ENCODE measurements at regions not wholly inside any gene's neighbourhood (a gene's known extent, or its start where the extent isn't known, plus 50 kb on each side); places are given as distances from the start of the nearest gene placed in this dataset.

DNA sequence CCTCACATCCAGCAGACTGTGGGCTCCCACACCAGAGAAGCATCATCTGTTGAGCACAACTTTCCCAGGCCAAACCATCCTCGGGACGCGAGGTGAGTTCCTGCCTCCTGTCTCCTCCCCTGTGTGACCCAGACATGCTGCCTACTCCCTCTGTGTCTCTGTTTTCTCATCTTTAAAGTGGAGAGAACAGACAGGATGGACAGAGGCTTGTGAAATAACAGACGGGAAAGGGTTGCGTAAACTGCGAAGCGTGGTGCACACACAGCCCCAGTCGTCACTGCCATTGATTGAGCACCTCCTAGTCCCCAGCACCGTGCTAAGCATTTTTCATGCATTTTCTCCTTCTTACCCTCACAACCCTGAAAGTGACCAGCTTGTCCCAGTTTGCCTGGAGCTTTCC is 52.1 kb upstream of the LMX1B start:
- Histone ChIP-seq H3K9me2 (replicated peaks; ENCODE audit: control insufficient read depth, low read length) (no peaks in the 10 kb centered on the region), H3K9me3 (ENCODE audit: control insufficient read depth, insufficient read depth, low read length) (no peaks in the 10 kb centered on the region), H3K4me1 (ENCODE audit: control insufficient read depth, low read length) (peaks cover 12% of the 10 kb centered on the region), H3K79me2 (ENCODE audit: control insufficient read depth, low read length) (no peaks in the 10 kb centered on the region), H3F3A (ENCODE audit: control insufficient read depth, insufficient read depth) (no peaks in the 10 kb centered on the region), H3K27ac (ENCODE audit: low read depth, low read length) (no peak overlapping the region), H3K4me3 (ENCODE audit: low read length) (no peak overlapping the region), H4K20me1 (ENCODE audit: control insufficient read depth, insufficient read depth, low read depth, low read length) (no peaks in the 10 kb centered on the region), H3K36me3 (ENCODE audit: control insufficient read depth, low read length) (no peaks in the 10 kb centered on the region), H3K27me3 (ENCODE audit: control insufficient read depth, low read length) (peaks cover 59% of the 10 kb centered on the region), H3K4me2 (ENCODE audit: low read length) (no peak overlapping the region)
- TF ChIP-seq EZH2phosphoT487 (IDR thresholded peaks at IDR 0.05; ENCODE audit: borderline replicate concordance, low read length) (no peak), CTCF (IDR thresholded peaks at IDR 0.05; ENCODE audit: low read depth, low read length, poor library complexity, severe bottlenecking) (no peak)

GRCh38 chr9:126563556-126563955 is 50.2 kb upstream of the LMX1B start:
- H3K4me2 ChIP-seq (ENCODE audit: low read length), result no peak overlapping the region
- peaks cover 54% of the 10 kb centered on the region for H3K27me3 ChIP-seq (ENCODE audit: control insufficient read depth, low read length)
- no peaks in the 10 kb centered on the region for H3K79me2 ChIP-seq (ENCODE audit: control insufficient read depth, low read length)
- TF ChIP-seq CTCF (IDR thresholded peaks at IDR 0.05; ENCODE audit: low read depth, low read length, poor library complexity, severe bottlenecking), result no peak
- no peak for TF ChIP-seq EZH2phosphoT487 (IDR thresholded peaks at IDR 0.05; ENCODE audit: borderline replicate concordance, low read length)
- H3K27ac ChIP-seq (ENCODE audit: low read depth, low read length), result no peak overlapping the region
- no peak overlapping the region for H3K4me3 ChIP-seq (ENCODE audit: low read length)
- H3K36me3 ChIP-seq (ENCODE audit: control insufficient read depth, low read length), result no peaks in the 10 kb centered on the region
- no peaks in the 10 kb centered on the region for H3K9me3 ChIP-seq (ENCODE audit: control insufficient read depth, insufficient read depth, low read length)
- H3K9me2 ChIP-seq (replicated peaks; ENCODE audit: control insufficient read depth, low read length), result no peaks in the 10 kb centered on the region
- no peaks in the 10 kb centered on the region for H4K20me1 ChIP-seq (ENCODE audit: control insufficient read depth, insufficient read depth, low read depth, low read length)
- no peaks in the 10 kb centered on the region for H3F3A ChIP-seq (ENCODE audit: control insufficient read depth, insufficient read depth)
- no peaks in the 10 kb centered on the region for H3K4me1 ChIP-seq (ENCODE audit: control insufficient read depth, low read length)

Measured in DOHH2 (cell line).